Mammary epithelial cell (primary cell): ENCODE measurements at regions not wholly inside any gene's neighbourhood (a gene's known extent, or its start where the extent isn't known, plus 50 kb on each side); places are given as distances from the start of the nearest gene placed in this dataset.

Experiments
- EZH2 ChIP-seq: IDR thresholded peaks from 2 replicates; pipeline ENCODE4 v1.6.1; 2012; ENCODE audit warnings: low read length, inconsistent platforms, borderline replicate concordance
- TF ChIP-seq, protein P1 (sequence below), 2 donors: IDR thresholded peaks in 1 of 2; conservative IDR thresholded peaks in 1 of 2; 2 replicates each; pipeline ENCODE4 v1.5.1; 2011 to 2012; ENCODE audit warnings: inconsistent platforms in 2 of 2, low read length in 2 of 2, mild to moderate bottlenecking in 2 of 2, control low read depth in 1 of 2, low read depth in 1 of 2; ENCODE audit not compliant: insufficient read depth in 1 of 2; ENCODE audit errors: extremely low read depth in 1 of 2

DNA sequence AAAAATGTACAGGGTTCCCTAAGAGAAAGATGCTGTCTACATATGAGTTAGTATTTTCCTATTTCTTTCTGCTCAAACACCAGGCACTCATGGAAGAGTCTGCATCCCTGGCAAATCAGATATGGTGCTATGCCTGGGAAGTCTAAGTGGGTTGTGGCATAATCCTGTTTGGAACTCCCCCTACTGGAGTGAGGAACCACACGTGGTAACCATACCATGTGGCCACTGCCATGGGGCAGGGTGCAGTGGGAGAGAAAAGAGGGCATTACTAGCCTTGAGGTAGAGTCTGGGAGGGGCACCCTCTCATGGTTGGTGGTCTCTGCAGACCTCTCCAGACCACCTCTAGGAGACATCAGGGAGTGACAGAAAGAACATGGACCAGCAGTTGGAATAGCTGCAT, 257.9 kb upstream of the ATP5MC3 start:
- no peak for TF ChIP-seq EZH2
- TF ChIP-seq, protein P1, sequence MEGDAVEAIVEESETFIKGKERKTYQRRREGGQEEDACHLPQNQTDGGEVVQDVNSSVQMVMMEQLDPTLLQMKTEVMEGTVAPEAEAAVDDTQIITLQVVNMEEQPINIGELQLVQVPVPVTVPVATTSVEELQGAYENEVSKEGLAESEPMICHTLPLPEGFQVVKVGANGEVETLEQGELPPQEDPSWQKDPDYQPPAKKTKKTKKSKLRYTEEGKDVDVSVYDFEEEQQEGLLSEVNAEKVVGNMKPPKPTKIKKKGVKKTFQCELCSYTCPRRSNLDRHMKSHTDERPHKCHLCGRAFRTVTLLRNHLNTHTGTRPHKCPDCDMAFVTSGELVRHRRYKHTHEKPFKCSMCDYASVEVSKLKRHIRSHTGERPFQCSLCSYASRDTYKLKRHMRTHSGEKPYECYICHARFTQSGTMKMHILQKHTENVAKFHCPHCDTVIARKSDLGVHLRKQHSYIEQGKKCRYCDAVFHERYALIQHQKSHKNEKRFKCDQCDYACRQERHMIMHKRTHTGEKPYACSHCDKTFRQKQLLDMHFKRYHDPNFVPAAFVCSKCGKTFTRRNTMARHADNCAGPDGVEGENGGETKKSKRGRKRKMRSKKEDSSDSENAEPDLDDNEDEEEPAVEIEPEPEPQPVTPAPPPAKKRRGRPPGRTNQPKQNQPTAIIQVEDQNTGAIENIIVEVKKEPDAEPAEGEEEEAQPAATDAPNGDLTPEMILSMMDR (conservative IDR thresholded peaks at IDR 0.05 in 1 of 2, IDR thresholded peaks at IDR 0.05 in 1 of 2; ENCODE audit: extremely low read depth in 1 of 2, insufficient read depth in 1 of 2, low read depth in 1 of 2, low read length in 2 of 2) = no peak
